T47D (cell line): ENCODE measurements at regions not wholly inside any gene's neighbourhood (a gene's known extent, or its start where the extent isn't known, plus 50 kb on each side); places are given as distances from the start of the nearest gene placed in this dataset.

ENCODE experiments used
- DNase-seq, 2 experiments: peaks; one replicate each; pipeline versions ENCODE4 v3.0.0 to v3.0.0-alpha.2; 2011 to 2012; ENCODE audit warnings: low read depth in 1 of 2, low spot score in 1 of 2
- JUND ChIP-seq: IDR thresholded peaks from 2 replicates; pipeline ENCODE4 v1.6.1; 2012; ENCODE audit warnings: low read depth
- in situ Hi-C: cut with HindIII; loops from 2 replicates; pipeline ENCODE4 v1.10.0; 2016; ENCODE audit warnings: low sequenced_read_pairs, low pct_unique_long_range_greater_than_20kb

- in situ Hi-C loops: no loop called here
- TF ChIP-seq JUND: no peak
- no peak for DNase-seq
Measured at GRCh38 chr4:107269175-107269574, 233.1 kb upstream of the DKK2 start.

GRCh38 chr4:107265859-107266258, 229.7 kb upstream of the DKK2 start:
- no peak for TF ChIP-seq JUND
- in situ Hi-C loops: no loop called here
- DNase-seq: no peak

- in situ Hi-C loops: no loop called here
- DNase-seq: no peak
- no peak for TF ChIP-seq JUND
Measured at GRCh38 chr4:107261241-107261874, 225.2 kb upstream of the DKK2 start.

DNA sequence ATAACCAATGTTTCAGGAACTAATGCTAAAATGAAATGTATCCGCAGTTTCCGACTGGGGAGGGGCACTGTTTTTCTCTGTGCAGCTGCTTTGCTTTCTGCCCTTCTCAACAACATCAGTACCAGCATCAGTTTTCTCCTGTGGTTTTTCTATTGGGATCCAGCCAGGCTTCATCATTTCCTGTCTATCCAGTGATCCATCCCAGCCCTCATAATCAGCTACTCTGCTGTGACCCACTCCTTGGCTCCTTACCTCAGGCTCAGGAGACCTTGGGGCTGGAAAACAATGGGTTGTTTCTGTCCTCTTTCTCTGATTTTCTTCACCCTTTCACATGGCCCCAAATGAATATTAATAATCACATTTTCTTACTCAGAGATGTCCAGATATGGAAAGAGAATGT, 222.2 kb upstream of the DKK2 start:
- DNase-seq: no peak
- TF ChIP-seq JUND: no peak
- in situ Hi-C loops: no loop called here

DNA sequence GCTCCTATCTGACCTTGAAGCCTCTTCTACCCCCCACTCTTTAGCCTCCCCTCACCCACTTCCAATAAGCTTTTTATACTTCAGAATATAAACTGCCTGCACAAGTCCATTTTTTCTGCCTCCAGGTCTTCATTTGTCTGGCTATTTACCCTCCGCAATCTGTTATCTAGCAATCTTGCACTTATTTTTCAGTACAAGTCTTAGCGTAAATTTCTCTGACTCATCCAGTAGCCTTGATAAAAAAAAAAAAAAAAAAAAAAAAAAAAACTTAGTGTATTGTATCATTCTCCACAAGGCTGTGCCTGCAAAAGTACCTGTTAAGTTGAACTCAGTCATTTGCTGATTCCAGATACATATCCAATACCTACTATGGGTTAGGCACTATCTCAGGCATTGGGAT, 219.5 kb upstream of the DKK2 start:
- in situ Hi-C loops: no loop called here
- DNase-seq: no peak

GRCh38 chr4:107255114-107255513, 219.0 kb upstream of the DKK2 start:
- TF ChIP-seq JUND: no peak
- DNase-seq: no peak
- in situ Hi-C loops: no loop called here

More for the DNA sequence above, 219.5 kb upstream of the DKK2 start:
- TF ChIP-seq JUND: no peak

DNA sequence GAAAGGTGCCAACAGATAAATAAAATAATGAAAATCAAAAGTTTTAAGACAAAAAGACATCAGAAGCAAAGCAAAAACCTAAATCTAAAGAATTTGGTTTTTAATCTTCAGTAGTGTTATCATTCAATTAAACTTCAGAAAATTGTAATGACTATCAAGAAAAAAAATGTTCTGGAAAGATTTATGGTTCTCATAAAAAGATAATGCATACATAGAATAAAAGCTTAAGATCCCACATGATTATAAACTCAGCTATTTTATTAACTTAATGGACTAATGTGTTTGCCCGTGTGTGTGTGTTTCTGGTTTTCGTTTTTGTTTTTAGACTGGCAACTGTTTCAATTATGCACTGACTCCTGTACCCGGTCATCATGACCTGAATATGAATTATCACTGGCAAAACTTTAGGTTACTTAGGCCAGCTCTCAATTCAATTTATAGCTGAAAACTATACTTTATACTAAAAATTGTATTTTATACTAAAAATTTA, 217.5 kb upstream of the DKK2 start:
- in situ Hi-C loops: no loop called here
- no peak for TF ChIP-seq JUND
- DNase-seq: no peak

GRCh38 chr4:107253090-107253489, 217.0 kb upstream of the DKK2 start:
- in situ Hi-C loops: no loop called here
- TF ChIP-seq JUND: no peak

GRCh38 chr4:107252571-107252970, 216.5 kb upstream of the DKK2 start:
- DNase-seq: no peak
- TF ChIP-seq JUND: no peak
- in situ Hi-C loops: no loop called here

More at GRCh38 chr4:107253090-107253489, 217.0 kb upstream of the DKK2 start:
- no peak for DNase-seq

DNA sequence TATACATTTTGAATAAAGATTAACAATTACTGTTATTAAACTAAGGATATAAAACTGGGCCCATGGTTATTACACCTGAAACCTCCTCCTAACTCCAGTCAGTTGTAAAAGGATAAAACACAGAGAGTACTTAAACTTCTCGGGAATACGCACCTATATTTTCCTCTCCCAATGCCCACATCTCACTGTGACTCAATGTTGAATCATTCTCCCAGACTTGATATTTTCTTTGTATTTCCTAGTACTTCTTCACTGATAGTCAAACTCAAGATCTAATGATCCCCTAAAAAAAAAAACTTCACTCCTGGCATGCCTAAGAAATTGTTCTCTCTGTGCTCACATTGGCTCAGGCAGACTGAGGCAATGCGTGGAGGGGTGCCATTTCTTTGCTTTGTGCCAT, 212.5 kb upstream of the DKK2 start:
- in situ Hi-C loops: no loop called here
- no peak for TF ChIP-seq JUND
- no peak for DNase-seq

GRCh38 chr4:107247738-107248137, 211.6 kb upstream of the DKK2 start:
- TF ChIP-seq JUND: no peak
- in situ Hi-C loops: no loop called here
- no peak for DNase-seq

- TF ChIP-seq JUND: no peak
- in situ Hi-C loops: no loop called here
- DNase-seq: no peak
Measured at GRCh38 chr4:107246761-107247160, 210.6 kb upstream of the DKK2 start.

DNA sequence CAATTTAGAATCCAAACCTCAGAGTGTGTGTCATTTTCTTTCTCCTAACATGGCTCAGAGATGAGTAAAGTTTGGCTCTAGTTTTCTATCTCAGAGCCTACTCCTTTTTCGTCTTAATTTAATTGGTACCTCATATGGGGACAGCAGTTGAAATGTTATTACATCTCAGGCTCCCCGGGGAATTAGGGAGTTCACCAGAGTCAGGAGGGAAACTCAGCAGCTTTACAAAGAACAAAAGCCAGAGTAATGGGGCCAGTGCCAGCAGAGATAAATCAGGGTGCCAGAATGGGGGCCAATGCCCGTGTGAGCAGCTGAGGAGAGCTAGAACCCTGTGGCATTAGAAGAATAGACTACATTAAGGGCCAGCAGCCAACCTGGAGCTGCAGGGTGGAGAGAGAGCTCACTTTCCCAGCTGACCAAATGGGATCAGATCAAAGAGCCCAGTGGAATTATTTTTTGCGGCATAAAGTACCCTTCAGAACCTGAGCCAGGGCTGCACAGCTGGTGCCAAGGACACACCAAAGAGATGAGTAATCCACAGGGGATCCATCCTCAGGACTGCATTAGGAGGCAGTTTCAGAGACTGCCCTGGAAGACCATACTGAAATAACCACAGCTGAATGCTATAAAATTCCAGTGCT, 207.1 kb upstream of the DKK2 start:
- DNase-seq: no peak
- in situ Hi-C loops: no loop called here
- TF ChIP-seq JUND: no peak
